ENCODE measurements at regions not wholly inside any gene's neighbourhood (a gene's known extent, or its start where the extent isn't known, plus 50 kb on each side); places are given as distances from the start of the nearest gene placed in this dataset.
"Not testable (repeated sequence)": the region's sequence is repeated elsewhere in the genome, so short reads cannot be mapped to it uniquely, and the experiment has no call there.

DNA sequence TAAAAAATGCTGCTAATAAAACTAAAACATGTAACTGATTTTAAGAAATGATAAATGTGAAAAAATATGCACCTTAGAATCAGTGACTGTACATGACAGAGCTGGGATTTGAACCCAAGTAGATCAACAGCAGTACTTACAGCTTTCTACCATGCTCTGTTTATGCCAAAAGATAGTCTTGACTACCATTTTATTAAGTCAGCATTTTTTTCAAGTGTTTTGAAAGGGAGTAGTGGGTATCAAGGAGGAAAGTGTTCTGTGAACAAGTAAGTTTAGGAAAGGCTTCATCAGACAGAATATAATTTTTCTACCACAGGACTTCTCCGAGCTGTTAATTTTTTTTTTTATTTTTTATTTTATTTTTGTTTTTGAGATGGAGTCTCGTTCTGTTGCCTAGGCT lies 180.4 kb upstream of the GLRA1 start:
- DNase-seq, result no peak

DNA sequence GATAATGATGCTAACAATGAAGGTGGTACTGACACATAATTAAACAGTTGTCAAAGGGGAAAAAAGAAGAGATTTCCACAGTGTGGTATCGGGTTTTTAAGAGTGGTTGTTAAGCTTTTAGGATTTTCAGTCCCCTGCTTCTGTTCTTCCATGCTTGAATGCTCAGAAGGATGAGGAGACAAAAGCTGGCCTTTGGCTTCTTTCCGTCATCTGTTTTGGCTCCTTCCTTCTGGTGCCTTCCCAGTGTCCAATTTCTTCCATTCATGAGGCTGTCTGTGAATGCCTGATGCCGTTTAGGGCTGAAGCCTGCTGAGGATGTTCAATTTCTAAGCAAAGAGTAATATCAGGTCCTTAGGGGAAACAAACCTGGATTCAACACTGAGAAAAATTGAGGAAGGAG lies 179.6 kb upstream of the GLRA1 start:
- DNase-seq, result no peak

DNA sequence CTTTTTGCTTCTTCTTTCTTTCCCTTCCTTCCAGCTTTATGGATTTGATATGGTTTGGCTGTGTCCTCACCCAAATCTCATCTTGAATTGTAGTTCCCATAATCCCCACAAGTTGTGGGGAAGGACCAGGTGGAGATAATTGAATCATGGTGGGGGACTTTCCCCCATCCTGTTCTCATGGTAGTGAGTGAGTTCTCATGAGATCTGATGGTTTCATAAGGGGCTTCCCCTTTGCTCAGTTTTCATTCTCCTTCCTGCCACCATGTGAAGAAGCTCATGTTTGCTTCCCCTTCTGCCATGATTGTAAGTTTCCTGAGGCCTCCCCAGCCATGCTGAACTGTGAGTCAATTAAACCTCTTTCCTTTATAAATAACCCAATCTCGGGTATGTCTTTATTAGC lies 178.3 kb upstream of the GLRA1 start:
- not testable (repeated sequence) for DNase-seq

DNA sequence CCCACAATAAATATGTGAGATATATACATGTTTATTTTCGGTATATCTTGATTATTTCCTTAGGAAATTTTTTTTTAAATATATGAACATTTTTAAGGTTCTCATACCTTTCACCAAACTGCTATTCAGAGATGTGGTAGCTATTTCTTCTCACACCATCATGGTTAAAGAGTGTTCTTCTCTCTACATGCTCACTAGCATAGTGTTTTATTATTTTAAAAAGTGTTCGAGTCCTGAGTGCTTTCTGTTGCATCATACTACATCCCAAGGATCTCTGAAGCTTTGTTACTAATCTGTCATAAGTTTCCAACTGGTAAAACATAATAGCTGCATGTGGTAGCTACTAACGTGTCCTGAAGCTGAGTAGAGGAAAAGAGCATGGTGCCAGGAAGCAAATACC lies 177.4 kb upstream of the GLRA1 start:
- no peak for DNase-seq

DNA sequence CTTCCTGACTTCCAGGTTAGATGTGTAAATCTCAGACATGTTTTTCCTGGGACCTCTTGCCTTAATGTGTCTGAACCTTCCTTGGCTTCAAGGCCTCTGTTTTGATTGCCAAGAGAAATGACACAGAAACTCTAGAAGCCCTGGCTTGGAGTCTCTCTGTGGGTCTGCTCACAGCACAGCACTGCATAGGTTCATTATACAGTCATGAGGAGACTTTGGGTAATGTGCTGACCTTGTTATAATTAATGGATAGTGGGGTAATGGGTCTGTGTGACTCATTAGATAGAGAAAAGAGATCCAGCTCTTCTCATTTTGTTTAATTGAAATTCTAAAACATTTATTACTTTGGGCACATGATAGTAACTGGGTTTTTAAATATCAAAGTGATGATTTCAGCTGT lies 175.8 kb upstream of the GLRA1 start:
- DNase-seq, result no peak

DNA sequence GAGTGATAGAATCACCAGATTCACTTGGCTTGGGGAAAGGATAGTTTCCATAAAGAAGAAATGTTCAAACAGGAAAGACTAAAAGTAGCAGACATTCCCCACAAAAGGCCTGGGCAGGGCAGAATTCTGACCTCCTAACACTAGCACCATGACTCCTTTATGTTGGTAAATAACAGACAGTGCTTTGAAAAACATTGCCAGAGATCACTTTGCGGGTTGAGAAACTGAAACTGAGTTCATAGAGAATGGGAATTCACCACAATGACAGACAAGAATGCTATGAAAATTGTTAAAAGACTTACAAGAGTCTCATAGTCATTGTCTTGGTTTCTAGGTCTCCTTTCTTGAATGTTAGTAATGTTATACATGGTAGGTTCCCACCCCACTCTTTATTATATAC lies 172.5 kb upstream of the GLRA1 start:
- DNase-seq, result no peak

DNA sequence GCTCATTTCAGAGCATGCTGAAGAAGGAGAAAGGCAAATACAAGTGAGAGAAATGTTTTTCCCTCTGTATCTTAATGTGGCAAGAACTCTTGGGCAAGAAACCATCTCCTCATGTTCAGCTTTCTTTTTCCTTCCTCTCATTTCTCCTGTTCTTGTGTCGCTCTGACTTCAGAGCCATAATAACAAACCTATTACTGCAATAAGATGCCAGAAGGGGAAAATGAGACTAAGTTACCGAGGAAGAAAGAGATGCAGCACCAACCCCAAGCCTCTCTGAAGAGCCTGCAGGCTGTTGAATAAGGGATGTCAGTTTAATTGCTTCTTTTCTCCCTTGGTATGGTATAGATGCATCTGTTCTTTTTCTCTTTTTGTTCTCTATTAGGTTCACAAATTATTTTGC lies 170.1 kb upstream of the GLRA1 start:
- no peak for DNase-seq

DNA sequence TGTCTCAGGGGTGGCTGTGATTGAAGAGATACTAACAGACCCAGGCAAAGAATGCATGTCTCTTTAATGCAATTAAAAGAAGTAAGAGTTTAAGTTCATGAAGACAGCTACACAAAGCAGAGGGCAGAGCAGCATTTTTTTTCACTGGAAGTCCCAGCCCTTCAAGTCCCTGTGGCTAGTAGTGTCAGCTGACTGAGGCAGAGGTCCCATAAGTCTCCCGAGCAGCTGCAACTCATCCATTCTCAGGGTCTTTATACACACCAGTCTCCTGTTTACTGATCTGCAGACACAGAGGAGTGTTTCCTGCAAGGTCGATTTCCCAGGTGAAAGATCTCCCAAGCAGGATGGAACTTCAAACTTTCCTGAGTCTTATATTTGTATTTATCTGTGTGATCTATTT lies 169.4 kb upstream of the GLRA1 start:
- DNase-seq, result no peak

DNA sequence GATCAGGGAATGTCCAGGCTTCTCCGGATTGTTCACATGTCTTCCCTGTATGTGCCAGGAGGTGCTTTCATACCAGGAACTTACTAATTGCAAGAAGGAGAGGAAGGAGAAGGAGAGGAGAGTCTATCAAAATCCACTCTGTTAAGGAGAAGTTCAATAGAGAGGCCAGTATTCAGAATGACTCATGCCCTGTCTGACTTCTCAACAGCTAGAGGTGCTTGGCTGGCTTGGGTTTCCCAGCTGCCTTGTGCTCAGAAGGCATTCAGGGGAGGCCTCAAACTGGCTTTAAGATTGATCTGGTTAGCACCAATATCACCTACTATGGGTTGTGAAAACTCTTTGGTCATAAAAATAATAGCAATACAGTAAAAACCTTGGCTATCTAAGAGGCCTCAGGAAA lies 167.9 kb upstream of the GLRA1 start:
- no peak for DNase-seq

DNA sequence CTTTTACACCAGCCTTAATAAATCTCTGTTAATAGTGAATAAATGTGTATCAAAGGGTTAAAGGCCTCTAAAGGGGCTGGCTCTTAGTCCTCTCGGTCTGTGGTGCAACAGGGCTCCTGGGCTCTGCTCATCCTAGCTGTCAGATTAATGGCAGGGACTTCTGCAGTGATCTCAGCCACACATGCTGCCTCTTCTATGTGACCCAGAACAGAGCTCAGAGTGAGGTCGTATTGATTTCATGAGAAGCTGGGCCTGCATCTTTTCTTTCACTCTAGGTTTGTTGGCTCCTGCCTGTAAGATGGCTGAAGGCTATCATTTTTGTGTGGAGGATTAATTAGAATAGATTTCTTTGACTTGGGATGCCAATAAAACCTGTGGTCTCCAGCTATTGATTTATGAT lies 165.0 kb upstream of the GLRA1 start:
- no peak for DNase-seq

DNA sequence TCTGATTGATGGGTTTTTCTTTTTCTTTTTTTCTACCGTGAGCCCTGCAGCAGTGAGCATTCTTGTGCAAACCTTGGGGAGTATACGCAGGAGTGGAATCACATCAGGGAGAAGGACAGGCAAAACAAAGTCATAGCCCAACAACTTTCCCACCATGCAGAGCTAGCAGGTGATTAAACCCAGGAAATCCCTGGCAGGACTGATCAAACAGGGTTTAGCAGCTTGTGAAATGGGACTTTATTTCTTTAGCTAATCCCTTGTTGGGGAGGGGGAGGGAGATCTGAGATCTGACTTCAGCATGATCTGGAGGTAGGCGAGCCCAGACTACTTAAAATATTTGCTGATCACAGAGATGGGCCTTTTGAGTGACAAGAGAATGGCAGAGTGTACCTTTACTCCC lies 162.0 kb upstream of the GLRA1 start:
- no peak for DNase-seq

DNA sequence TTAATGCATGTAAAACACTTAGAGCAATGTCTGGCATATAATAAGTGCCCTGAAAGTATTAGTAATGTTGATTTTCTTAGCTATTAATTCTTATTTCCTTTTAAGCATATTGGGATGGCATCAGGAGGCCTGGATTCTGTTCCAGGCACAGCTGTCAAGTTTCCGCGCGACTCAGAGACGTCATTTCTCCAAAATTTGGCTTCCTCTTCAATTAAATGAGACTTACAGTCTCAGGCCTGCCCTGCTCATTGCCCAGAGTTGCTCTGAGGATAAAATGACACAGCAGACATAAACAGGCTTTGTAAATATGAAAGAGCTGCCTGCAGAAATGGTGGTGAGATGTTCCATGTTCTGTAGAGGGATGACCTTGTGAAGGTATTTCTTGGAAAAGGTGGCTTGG lies 159.8 kb upstream of the GLRA1 start:
- DNase-seq, result no peak

DNA sequence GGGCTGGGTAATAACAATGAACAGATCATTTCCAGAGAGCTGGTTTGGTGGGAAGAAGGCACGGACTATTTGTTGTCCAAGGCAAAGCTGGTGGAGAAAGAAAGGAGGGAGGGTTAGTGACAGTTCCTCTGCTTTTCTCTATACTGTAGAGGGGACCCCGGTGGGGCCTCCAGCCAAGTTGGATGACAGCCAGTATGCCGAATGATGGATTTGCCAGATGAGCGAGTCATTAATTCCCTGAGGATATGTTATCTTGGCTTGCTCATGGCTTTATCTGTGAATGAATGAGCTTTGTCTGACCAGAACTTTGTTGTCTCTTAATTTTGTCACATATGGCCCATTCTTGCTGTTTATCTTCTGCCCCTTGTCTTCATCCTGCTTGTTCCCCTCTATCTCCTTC lies 158.6 kb upstream of the GLRA1 start:
- no peak for DNase-seq

DNA sequence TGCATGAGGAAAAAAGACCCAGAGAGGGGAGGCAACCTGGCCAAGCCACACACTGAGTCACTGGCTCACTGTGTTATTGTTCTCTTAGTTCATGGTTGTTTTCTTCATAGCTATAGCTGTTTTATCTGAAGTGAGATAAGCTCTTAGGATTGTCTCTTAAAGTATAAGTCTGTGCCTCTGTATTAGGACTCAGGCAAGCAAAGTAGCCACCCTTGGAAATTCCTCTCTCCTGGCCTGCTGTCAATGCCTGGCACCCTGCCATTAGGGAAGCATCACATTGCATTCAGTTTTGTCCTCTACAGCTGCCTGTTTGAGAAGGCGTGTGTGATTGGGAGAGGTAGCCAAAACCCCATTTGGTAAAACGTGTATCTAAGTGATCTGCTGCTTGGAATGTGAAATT lies 147.4 kb upstream of the GLRA1 start:
- no peak for DNase-seq

DNA sequence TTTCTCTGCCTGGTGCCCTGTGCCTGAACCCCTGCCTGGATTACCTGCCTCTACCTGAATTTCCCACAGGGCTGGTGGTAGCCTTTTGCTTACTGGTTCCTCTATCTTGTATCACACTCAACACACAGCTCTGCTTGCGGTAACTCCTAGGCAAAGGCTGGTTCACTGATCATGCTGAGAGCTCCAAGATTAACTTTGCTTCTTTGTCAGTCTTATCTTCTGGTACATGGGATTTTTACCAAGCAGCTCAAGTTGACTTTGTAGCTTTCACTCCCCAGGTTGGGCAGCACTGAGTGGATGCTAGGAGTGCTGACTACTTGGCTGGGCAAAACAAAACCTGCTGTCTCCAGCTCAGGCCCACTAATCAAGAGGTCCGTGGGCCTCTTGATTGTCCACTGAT lies 145.9 kb upstream of the GLRA1 start:
- no peak for DNase-seq

DNA sequence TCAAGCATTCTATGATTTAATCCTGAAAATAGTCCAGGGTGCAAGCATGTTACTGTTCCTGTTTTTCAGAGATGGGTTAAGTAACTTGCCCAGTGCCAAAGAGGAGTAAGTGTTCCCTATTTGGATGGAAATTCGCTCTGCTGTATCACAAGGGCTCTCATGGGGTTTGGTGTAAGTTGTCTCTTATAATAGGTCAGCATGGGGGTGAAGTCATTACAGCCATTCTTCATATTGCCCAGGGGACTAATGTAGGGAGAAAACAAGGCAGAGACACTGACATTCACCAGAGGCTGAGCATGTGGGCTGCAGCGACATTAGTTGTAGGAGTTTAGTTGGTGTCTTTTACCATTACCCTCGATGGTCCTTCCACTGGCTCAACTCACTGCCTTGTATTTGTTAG lies 142.1 kb upstream of the GLRA1 start:
- no peak for DNase-seq

DNA sequence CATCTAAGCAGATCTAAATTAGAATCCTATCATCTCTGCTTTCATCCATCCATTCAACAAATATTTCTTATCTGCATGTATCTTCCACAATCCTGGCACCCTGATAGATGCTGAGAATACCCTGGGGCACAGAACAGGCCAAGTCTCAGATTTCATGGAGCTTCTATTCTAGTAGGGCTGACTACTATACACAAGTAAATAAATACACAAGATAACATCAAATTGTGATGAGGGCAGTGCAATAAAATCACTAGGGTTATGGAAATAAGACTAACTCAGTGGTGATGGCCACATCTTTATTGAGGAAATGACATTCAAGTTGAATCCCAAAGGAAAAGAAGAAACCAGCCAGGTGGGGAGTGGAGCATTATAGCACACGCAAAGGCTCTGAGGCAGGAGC lies 138.4 kb upstream of the GLRA1 start:
- DNase-seq, result no peak

DNA sequence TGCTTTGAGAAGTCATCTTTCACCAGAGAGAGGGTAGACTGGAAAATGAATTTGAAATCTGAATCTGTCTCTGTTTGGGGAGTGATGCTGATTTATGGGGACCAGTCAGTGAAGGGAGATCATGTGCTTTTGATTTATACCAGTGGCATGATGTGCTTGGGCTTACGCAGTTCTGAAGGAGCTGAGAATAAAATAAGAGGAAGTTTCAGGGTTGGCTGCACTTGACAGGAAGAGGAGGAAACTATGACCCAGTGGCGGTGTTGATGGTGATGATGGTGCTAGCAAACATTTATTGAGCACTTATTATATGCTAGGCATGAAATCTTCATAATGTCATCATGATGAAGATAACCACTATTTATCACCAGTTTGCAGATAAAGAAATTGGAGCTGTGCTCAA lies 136.4 kb upstream of the GLRA1 start:
- DNase-seq, result no peak

DNA sequence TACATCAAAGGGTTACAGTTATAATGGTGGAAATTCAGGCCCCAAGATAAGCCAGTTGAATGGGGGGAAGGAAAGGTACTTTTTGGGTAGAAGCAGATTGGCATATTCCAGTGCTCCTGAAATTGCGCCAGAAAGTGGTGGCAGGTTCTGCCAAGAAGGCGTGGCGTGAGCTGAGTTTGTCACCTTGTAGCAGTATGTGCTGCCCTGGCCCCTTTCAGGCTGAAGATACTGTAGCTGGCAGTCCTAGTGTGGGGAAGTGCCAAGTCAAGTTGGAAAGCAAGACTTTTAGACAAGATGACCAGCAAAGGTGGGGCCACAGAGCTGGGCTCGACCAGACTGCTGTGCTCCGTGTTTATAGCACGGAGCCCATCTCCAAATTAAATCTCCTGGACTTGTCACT lies 133.6 kb upstream of the GLRA1 start:
- no peak for DNase-seq

DNA sequence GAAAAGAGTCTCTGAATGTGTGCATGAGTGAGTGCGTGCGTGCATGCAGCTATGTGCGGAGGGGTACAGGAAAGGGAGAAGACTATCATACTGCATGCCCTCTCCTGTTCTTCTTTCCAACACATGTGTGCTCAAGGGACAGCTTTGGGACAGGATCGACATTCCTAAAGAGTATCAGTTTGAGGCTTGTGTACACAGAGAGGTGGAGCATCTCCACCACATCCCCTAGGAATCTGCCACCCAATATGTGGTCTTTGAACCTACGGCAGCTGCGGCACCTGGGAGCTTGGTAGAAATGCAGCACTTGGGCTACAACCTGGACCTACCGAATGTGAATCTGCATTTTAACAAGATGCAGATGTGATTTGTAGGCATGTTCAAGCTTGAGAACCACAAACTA lies 132.3 kb upstream of the GLRA1 start:
- DNase-seq, result no peak

DNA sequence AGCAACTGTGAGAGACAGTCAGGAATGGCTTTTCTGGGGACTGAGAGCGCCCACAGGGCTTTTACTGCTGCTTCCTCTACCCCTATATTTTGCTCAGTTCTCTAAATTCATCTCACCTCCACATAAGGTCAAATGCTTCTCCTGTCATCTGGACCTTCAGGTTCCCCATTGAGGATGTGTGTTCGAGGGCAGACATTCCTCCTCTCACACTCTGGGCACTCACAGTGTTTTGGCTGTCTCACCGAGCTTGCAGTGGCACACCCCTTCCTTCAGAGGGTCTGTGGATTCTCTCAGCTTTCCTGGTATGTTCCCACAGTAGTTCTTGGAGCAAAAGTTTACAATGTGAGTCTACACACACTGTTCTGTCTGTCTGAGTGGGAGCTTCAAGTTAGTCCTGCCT lies 127.8 kb upstream of the GLRA1 start:
- no peak for DNase-seq

DNA sequence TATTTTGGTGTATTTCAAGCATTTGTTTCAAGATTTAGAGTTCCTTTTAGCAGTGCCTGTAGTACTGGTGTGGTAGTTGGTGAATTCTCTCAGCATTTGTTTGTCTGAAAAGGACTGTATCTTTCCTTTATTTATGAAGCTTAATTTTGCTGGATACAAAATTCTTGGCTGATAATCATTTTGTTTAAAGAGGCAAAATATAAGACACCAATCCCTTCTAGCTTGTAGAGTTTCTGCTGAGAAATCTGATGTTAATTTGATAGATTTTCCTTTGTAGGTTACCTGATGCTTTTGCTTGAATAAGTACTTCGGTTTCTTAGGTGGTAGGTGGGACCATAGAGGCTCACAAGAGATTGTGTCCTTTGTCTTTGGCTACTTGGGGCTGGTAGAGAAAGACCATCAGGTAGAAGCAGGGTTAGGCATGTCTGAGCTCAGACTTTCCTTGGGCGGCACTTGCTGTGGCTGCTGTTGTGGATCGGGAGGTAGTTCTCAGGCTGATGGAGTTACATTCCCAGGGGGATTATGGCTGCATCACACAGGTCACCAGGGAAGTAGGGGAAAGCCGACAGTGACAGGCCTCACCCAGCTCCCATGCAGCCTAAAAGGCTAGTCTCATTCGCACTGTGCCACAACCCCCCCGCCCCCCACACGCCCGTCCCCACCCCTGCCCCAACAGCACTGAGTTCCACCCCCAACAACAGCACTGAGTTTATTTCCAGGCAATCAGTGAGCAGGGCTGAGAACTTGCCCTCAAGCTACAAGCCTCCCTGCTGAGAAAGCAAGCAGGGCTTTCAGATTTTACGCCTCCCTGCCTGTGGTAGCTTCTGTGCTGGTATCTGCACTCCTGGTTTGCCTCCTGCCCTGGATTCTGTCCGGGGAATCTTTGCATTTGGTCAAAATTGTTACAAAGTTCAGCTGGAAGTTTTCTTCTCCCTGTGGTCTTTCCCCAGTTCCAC lies 127.1 kb upstream of the GLRA1 start:
- no peak for DNase-seq

DNA sequence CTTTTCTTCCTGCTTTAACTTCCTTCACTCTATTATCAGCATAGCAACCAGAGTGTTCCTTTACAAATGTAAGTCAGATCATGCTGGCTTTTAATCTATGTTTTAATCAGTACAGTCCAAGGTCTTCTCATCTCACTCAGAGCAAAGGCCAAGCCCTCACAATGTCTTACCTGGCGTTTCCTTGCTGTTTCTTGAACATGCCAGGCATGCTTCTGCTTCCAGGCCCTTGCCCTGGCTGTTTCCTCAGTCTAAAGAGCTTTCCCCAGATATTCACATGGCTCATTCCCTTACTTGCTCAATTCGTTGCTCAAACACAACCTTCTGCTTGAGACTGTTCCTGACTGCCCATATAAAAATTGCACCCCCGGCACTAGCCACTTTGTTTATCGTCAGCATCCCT lies 121.7 kb upstream of the GLRA1 start:
- no peak for DNase-seq

DNA sequence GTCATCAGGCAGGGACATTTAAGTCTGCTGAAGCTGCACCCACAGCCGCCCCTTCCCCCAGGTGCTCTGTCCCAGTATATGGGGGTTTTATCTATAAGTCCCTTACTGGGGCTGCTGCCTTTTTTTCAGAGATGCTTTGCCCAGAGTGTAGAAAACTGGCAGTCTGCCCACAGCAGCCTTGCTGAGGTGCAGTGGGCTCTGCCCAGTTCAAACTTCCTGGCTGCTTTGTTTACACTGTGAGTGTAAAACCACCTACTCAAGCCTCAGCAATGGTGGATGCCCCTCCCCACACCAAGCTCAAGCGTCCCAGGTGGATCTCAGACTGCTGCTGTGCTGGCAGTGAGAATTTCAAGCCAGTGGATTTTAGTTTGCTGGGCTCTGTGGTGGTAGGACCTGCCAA lies 114.2 kb upstream of the GLRA1 start:
- not testable (repeated sequence) for DNase-seq

DNA sequence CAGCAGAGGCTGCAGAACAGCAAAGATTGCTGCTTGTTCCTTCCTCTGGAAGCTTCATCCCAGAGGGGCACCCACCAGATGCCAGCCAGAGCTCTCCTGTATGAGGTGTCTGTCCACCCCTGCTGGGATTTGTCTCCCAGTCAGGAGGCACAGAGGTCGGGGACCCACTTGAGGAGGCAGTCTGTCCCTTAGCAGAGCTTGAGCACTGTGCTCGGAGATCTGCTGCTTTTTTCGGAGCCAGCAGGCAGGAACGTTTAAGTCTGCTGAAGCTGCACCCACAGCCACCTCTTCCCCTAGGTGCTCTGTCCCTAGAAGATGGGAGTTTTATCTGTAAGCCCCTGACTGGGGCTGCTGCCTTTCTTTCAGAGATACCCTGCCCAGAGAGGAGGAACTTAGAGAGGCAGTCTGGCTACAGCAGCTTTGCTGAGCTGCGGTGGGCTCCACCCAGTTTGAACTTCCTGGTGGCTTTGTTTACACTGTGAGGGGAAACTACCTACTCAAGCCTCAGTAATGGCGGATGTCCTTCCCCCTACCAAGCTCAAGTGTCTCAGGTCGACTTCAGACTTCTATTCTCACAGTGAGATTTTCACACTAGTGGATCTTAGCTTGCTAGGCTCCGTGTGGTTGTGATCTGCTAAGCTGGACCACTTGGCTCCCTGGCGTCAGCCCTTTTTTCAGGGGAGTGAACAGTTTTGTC lies 101.8 kb upstream of the GLRA1 start:
- not testable (repeated sequence) for DNase-seq
